ENCODE measurements at regions not wholly inside any gene's neighbourhood (a gene's known extent, or its start where the extent isn't known, plus 50 kb on each side); places are given as distances from the start of the nearest gene placed in this dataset.

DNA sequence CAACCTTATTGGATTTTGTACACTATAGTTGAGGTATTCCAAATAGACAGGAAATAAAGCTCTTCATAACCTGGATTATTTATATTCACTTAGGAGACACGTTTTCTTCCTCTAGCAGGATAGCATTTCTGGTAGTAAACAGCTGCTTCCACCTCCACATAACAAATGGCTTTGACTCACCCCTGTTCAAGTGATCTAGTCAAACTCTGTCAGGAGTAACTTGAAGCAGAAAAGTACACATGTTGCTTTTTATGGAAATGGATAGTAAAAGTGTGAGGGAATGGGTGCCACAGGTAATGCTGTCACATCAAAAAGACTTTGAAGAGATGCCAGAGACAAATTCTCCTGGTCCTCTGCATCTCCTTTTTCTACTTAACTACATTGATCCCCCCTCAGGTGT is 258.7 kb upstream of the SLC7A11 start:
- WGBS, 3 donors, result 50 to 64% (median 55%) methylated on average over 1 of the region's 1 CpG
- Histone ChIP-seq H3K4me1 (ENCODE audit: insufficient read depth) (no peaks in the 10 kb centered on the region), H3K27me3 (no peaks in the 10 kb centered on the region), H3K9me3 (no peaks in the 10 kb centered on the region), H3K4me3 (no peak overlapping the region), H3K36me3 (no peaks in the 10 kb centered on the region), H3K27ac (no peak overlapping the region)
- DNase-seq, result no peak
- TF ChIP-seq, protein P1, sequence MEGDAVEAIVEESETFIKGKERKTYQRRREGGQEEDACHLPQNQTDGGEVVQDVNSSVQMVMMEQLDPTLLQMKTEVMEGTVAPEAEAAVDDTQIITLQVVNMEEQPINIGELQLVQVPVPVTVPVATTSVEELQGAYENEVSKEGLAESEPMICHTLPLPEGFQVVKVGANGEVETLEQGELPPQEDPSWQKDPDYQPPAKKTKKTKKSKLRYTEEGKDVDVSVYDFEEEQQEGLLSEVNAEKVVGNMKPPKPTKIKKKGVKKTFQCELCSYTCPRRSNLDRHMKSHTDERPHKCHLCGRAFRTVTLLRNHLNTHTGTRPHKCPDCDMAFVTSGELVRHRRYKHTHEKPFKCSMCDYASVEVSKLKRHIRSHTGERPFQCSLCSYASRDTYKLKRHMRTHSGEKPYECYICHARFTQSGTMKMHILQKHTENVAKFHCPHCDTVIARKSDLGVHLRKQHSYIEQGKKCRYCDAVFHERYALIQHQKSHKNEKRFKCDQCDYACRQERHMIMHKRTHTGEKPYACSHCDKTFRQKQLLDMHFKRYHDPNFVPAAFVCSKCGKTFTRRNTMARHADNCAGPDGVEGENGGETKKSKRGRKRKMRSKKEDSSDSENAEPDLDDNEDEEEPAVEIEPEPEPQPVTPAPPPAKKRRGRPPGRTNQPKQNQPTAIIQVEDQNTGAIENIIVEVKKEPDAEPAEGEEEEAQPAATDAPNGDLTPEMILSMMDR (IDR thresholded peaks at IDR 0.05), result no peak
- no peak for TF ChIP-seq EP300 (IDR thresholded peaks at IDR 0.05)
- TF ChIP-seq POLR2A (IDR thresholded peaks at IDR 0.05), result no peak
- intact Hi-C loops (cut with DNase I), result no loop called here

DNA sequence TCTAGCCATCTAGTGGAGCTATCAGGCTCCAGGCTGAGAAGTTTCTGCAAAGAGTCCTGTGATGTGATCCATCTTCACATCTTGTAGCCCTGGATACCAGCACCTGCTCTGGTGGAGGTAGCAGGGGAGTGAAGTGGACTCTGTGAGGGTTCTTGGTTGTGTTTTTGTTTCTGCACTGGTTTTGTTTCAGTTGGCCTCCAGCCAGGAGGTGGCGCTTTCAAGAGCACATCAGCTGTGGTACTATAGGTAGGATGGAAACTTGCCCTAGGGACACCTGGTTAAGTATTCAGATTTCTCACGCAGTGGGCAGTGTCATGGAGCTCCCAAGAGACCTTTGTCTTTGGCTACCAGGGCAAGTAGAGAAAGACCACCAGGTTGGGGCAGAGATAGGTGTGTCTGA is 257.5 kb upstream of the SLC7A11 start:
- Histone ChIP-seq H3K4me3 (no peak overlapping the region), H3K36me3 (no peaks in the 10 kb centered on the region), H3K9me3 (no peaks in the 10 kb centered on the region), H3K27ac (no peak overlapping the region), H3K4me1 (ENCODE audit: insufficient read depth) (no peaks in the 10 kb centered on the region), H3K27me3 (no peaks in the 10 kb centered on the region)
- intact Hi-C loops (cut with DNase I), result no loop called here
- no peak for DNase-seq
- TF ChIP-seq POLR2A (IDR thresholded peaks at IDR 0.05), result no peak
- TF ChIP-seq, protein P1 (IDR thresholded peaks at IDR 0.05), result no peak
- TF ChIP-seq EP300 (IDR thresholded peaks at IDR 0.05), result no peak
- WGBS, 3 donors, result 85 to 100% (median 91%) methylated on average over 2 of the region's 2 CpGs

DNA sequence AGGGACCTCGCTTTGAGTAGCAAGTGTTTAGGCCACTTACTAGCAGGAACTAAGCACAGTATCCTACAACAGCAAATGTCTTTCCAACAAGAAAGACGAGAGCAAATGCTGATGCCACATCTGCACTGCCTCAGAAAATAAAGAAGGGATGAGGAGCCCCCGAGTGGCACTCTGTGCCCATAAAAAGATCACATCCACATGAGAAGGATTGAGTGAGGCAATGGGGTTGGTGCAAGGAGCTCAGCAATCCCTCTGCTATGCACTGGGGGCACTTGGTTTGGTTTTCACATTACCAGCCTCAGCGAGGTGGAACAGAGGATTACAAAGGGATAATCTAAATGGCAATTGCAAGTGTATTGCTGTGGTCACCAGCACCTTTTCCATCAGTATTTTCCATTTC is 252.8 kb upstream of the SLC7A11 start:
- no peaks in the 10 kb centered on the region for H3K9me3 ChIP-seq
- WGBS, 3 donors, result 48 to 56% (median 51%) methylated on average over 4 of the region's 4 CpGs
- no peak overlapping the region for H3K4me3 ChIP-seq
- intact Hi-C loops (cut with DNase I), result no loop called here
- TF ChIP-seq POLR2A (IDR thresholded peaks at IDR 0.05), result no peak
- TF ChIP-seq, protein P1 (IDR thresholded peaks at IDR 0.05), result no peak
- no peak for TF ChIP-seq EP300 (IDR thresholded peaks at IDR 0.05)
- no peaks in the 10 kb centered on the region for H3K27me3 ChIP-seq
- no peaks in the 10 kb centered on the region for H3K4me1 ChIP-seq (ENCODE audit: insufficient read depth)
- no peak overlapping the region for H3K27ac ChIP-seq
- DNase-seq, result no peak
- no peaks in the 10 kb centered on the region for H3K36me3 ChIP-seq

DNA sequence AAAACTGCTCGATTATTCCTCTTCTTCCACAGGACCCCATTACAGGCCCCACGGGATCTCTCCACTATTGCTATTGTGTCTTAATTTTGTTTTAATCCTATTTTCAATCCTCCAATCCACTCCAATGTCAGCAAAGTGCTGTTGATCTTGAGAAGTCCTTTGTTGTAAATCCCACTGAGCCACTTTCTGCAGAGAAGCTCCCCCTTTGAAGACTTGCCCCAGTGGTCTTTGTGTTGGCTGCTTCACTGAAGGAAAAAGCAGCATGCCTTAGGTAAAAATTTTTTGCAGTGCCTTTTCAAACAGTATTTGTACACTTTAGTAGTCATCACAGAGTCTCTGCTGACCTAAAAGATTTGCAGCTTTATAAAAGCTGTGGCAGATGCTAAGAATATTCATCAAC is 252.0 kb upstream of the SLC7A11 start:
- H3K9me3 ChIP-seq, result no peaks in the 10 kb centered on the region
- no peaks in the 10 kb centered on the region for H3K4me1 ChIP-seq (ENCODE audit: insufficient read depth)
- DNase-seq, result no peak
- H3K27me3 ChIP-seq, result no peaks in the 10 kb centered on the region
- WGBS, 3 donors, result 80 to 89% (median 85%) methylated on average over 2 of the region's 2 CpGs
- no peak overlapping the region for H3K4me3 ChIP-seq
- intact Hi-C loops (cut with DNase I), result no loop called here
- H3K27ac ChIP-seq, result no peak overlapping the region
- H3K36me3 ChIP-seq, result no peaks in the 10 kb centered on the region
- TF ChIP-seq EP300 (IDR thresholded peaks at IDR 0.05) (no peak), POLR2A (IDR thresholded peaks at IDR 0.05) (no peak)
- TF ChIP-seq, protein P1 (IDR thresholded peaks at IDR 0.05), result no peak

DNA sequence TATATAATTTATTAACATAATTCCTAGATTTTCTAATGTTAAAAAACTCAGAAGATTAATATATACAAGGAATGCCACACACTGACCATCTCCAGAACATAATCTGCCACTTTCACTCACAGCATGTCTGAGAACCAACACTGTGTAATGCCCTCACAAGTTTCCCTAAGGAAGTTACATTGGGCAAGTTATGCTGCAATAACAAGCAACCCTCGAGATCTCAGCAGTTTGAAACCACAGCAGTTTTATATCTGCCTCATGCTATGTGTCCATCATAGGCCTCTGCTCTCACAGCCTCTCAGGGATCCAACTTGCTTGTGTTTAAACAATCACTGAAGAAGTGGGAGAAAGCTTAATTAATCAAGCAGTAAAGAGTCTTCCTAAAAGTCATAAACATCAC is 250.0 kb upstream of the SLC7A11 start:
- WGBS, 3 donors, result 54 to 87% (median 80%) methylated on average over 1 of the region's 1 CpG
- intact Hi-C loops (cut with DNase I), result no loop called here

More for the DNA sequence above, 250.0 kb upstream of the SLC7A11 start:
- no peak for DNase-seq
- Histone ChIP-seq H3K4me3 (no peak overlapping the region), H3K36me3 (no peaks in the 10 kb centered on the region), H3K27me3 (no peaks in the 10 kb centered on the region), H3K9me3 (no peaks in the 10 kb centered on the region), H3K27ac (no peak overlapping the region), H3K4me1 (ENCODE audit: insufficient read depth) (no peaks in the 10 kb centered on the region)
- TF ChIP-seq POLR2A (IDR thresholded peaks at IDR 0.05), result no peak
- TF ChIP-seq, protein P1 (IDR thresholded peaks at IDR 0.05), result no peak
- TF ChIP-seq EP300 (IDR thresholded peaks at IDR 0.05), result no peak
